SK-N-SH (cell line): ENCODE measurements at regions not wholly inside any gene's neighbourhood (a gene's known extent, or its start where the extent isn't known, plus 50 kb on each side); places are given as distances from the start of the nearest gene placed in this dataset.

Source experiments
- CTCF ChIA-PET: fragments of 300-600, 350-600 bp; formaldehyde crosslinking; extraction: SDS; loops from one replicate; lab custom pipeline; 2021; lab: Yijun Ruan, JAX
- POLR2A ChIA-PET: fragments of 350-600 bp; sonication (Branson Sonifier 250); formaldehyde crosslinking; extraction: SDS; loops from one replicate; lab custom pipeline; 2020; ENCODE audit warnings: antibody characterized with exemption, inconsistent platforms; lab: Yijun Ruan, JAX
- DNase-seq: peaks from one replicate; pipeline ENCODE4 v3.0.0; 2012
- H2AFZ ChIP-seq: fragments of 200-600 bp; sonication (generic); 2 replicates; pipeline ENCODE4 v1.8.1; 2016; ENCODE audit warnings: antibody characterized with exemption, mild to moderate bottlenecking, low read depth
- H3F3A ChIP-seq: fragments of 200-600 bp; sonication (generic); replicated peaks from 2 replicates; pipeline ENCODE3; 2016; ENCODE audit warnings: antibody characterized with exemption, mild to moderate bottlenecking; ENCODE audit not compliant: insufficient read depth
- H3K27ac ChIP-seq, 2 experiments: fragments of 200-500 bp in 1 of 2; fragments of 200-600 bp in 1 of 2; sonication (Bioruptor generic) in 1 of 2; sonication (generic), shearing (Covaris generic) in 1 of 2; 2 replicates each; pipeline versions ENCODE4 v1.5.1 to v1.6.1; 2014 to 2016; ENCODE audit warnings: low read depth in 2 of 2, inconsistent platforms in 1 of 2, low read length in 1 of 2, mild to moderate bottlenecking in 1 of 2, mixed read lengths in 1 of 2
- H3K27me3 ChIP-seq: fragments of 200-600 bp; sonication (generic), shearing (Covaris generic); 2 replicates; pipeline ENCODE4 v1.6.1; 2016; ENCODE audit warnings: mixed run types; ENCODE audit not compliant: insufficient read depth
- H3K36me3 ChIP-seq, 2 experiments: fragments of 200-500 bp in 1 of 2; fragments of 200-600 bp in 1 of 2; sonication (Bioruptor generic) in 1 of 2; sonication (generic) in 1 of 2; replicated peaks in 1 of 2; 2 replicates each; pipeline versions ENCODE3 to v1.5.1; 2014 to 2016; ENCODE audit warnings: low read length in 1 of 2, mild to moderate bottlenecking in 1 of 2; ENCODE audit not compliant: insufficient read depth in 2 of 2, control insufficient read depth in 1 of 2
- H3K4me1 ChIP-seq, 2 experiments: fragments of 200-500 bp in 1 of 2; fragments of 200-600 bp in 1 of 2; sonication (Bioruptor generic) in 1 of 2; sonication (generic), shearing (Covaris generic) in 1 of 2; 2 replicates each; pipeline versions ENCODE4 v1.5.1 to v1.6.1; 2014 to 2016; ENCODE audit warnings: low read depth in 1 of 2, low read length in 1 of 2, mixed run types in 1 of 2; ENCODE audit not compliant: insufficient read depth in 2 of 2, control insufficient read depth in 1 of 2
- H3K4me2 ChIP-seq: fragments of 200-600 bp; sonication (generic), shearing (Covaris generic); 2 replicates; pipeline ENCODE4 v1.6.1; 2017; ENCODE audit warnings: mixed run types
- H3K4me3 ChIP-seq, 2 experiments: fragments of 200-500 bp in 1 of 2; fragments of 200-600 bp in 1 of 2; sonication (Bioruptor generic) in 1 of 2; sonication (generic), shearing (Covaris generic) in 1 of 2; 2 replicates each; pipeline versions ENCODE4 v1.5.1 to v1.8.1; 2014 to 2016; ENCODE audit warnings: low read depth in 2 of 2, inconsistent platforms in 1 of 2, low read length in 1 of 2, mild to moderate bottlenecking in 1 of 2, mixed read lengths in 1 of 2, moderate library complexity in 1 of 2
- H3K79me2 ChIP-seq: fragments of 200-600 bp; sonication (generic); 2 replicates; pipeline ENCODE4 v1.8.1; 2017; ENCODE audit warnings: mild to moderate bottlenecking; ENCODE audit not compliant: insufficient read depth
- H3K9ac ChIP-seq: fragments of 200-600 bp; sonication (generic); 2 replicates; pipeline ENCODE4 v1.6.1; 2017; ENCODE audit warnings: mixed run types
- H3K9me2 ChIP-seq: fragments of 200-600 bp; sonication (generic); 2 replicates; pipeline ENCODE4 v1.6.1; 2017; ENCODE audit warnings: mixed run types
- H3K9me3 ChIP-seq: fragments of 200-600 bp; sonication (generic); 2 replicates; pipeline ENCODE4 v1.6.1; 2017; ENCODE audit warnings: mixed run types, mild to moderate bottlenecking, moderate library complexity
- H4K20me1 ChIP-seq: fragments of 200-600 bp; sonication (generic); 2 replicates; pipeline ENCODE4 v1.6.1; 2017; ENCODE audit warnings: mild to moderate bottlenecking, mixed run types; ENCODE audit not compliant: insufficient read depth
- CHD2 ChIP-seq: fragments of 150-350 bp; IDR thresholded peaks from 2 replicates; pipeline ENCODE4 v1.6.1; 2018; ENCODE audit warnings: low read length; ENCODE audit not compliant: partially characterized antibody
- EP300 ChIP-seq, 2 experiments: IDR thresholded peaks; 2 replicates each; pipeline versions ENCODE4 v1.4.0 to v1.6.1; 2012; ENCODE audit warnings: borderline replicate concordance in 1 of 2, low read depth in 1 of 2, low read length in 1 of 2
- FOXM1 ChIP-seq: IDR thresholded peaks from 2 replicates; pipeline ENCODE4 v1.4.0; 2012; ENCODE audit warnings: low read depth, mild to moderate bottlenecking
- GABPA ChIP-seq: IDR thresholded peaks from 2 replicates; pipeline ENCODE4 v1.4.0; 2012; ENCODE audit warnings: low read depth, mild to moderate bottlenecking
- MXI1 ChIP-seq: IDR thresholded peaks from 2 replicates; pipeline ENCODE4 v1.6.1; 2012; ENCODE audit warnings: mild to moderate bottlenecking, low read depth, low read length, improper control_type of control experiment
- POLR2AphosphoS5 ChIP-seq: IDR thresholded peaks from 2 replicates; pipeline ENCODE4 v1.6.1; 2012; ENCODE audit warnings: low read depth, low read length
- RCOR1 ChIP-seq: fragments of 150-350 bp; IDR thresholded peaks from 2 replicates; pipeline ENCODE4 v1.6.1; 2017; ENCODE audit warnings: antibody characterized with exemption, low read length
- RFX5 ChIP-seq: IDR thresholded peaks from 2 replicates; pipeline ENCODE4 v1.6.1; 2012; ENCODE audit warnings: mild to moderate bottlenecking, improper control_type of control experiment, low read length
- RXRA ChIP-seq: IDR thresholded peaks from 2 replicates; pipeline ENCODE4 v1.4.0; 2012; ENCODE audit warnings: low read depth, mild to moderate bottlenecking, borderline replicate concordance
- SMC3 ChIP-seq: IDR thresholded peaks from 2 replicates; pipeline ENCODE4 v1.6.1; 2012; ENCODE audit warnings: low read depth, low read length, improper control_type of control experiment
- TCF12 ChIP-seq: IDR thresholded peaks from 2 replicates; pipeline ENCODE4 v1.4.0; 2012
- YY1 ChIP-seq: IDR thresholded peaks from 2 replicates; pipeline ENCODE4 v1.4.0; 2012; ENCODE audit warnings: low read depth, mild to moderate bottlenecking
- ZBTB33 ChIP-seq: IDR thresholded peaks from 2 replicates; pipeline ENCODE4 v1.4.0; 2012; ENCODE audit warnings: low read depth, borderline replicate concordance
- WGBS: methylation state at CpG from one replicate; pipeline ENCODE4 v1.1.6; 2017; ENCODE audit warnings: low lambda C conversion rate; 5-methylcytosine and 5-hydroxymethylcytosine counted together

GRCh38 chr2:22497064-22497463, 887.9 kb upstream of the KLHL29 start:
- Histone ChIP-seq H3K4me2 (no peak overlapping the region), H3K9me2 (no peaks in the 10 kb centered on the region), H2AFZ (no peak overlapping the region), H3K4me1 (no peaks in the 10 kb centered on the region), H3K27me3 (no peaks in the 10 kb centered on the region), H3K27ac (no peak overlapping the region), H3K79me2 (no peaks in the 10 kb centered on the region), H3K36me3 (no peaks in the 10 kb centered on the region), H3F3A (no peaks in the 10 kb centered on the region), H3K9me3 (no peaks in the 10 kb centered on the region), H4K20me1 (no peaks in the 10 kb centered on the region), H3K9ac (no peak overlapping the region), H3K4me3 (no peak overlapping the region)
- DNase-seq, result no peak
- TF ChIP-seq EP300 (IDR thresholded peaks at IDR 0.05; ENCODE audit: borderline replicate concordance in 1 of 2, low read depth in 1 of 2, low read length in 1 of 2), result no peak
- no peak for TF ChIP-seq TCF12
- TF ChIP-seq MXI1, result no peak
- TF ChIP-seq SMC3, result no peak
- TF ChIP-seq ZBTB33, result no peak
- no peak for TF ChIP-seq POLR2AphosphoS5
- TF ChIP-seq GABPA, result no peak
- no peak for TF ChIP-seq RCOR1
- POLR2A ChIA-PET, result no interaction called here
- CTCF ChIA-PET, result no interaction called here
- WGBS, result 6% methylated on average over 1 of the region's 1 CpG

GRCh38 chr2:22497789-22498188, 887.2 kb upstream of the KLHL29 start:
- Histone ChIP-seq H3K79me2 (no peaks in the 10 kb centered on the region), H3K9me3 (no peaks in the 10 kb centered on the region)
- CTCF ChIA-PET, result interaction anchor here (1.2 kb wide), 1 partner anchor 853 kb away, joined by 3 read pairs; no protein-coding TSS in a partner anchor
- no peak for TF ChIP-seq RFX5
- TF ChIP-seq EP300 (IDR thresholded peaks at IDR 0.05; ENCODE audit: borderline replicate concordance in 1 of 2, low read depth in 1 of 2, low read length in 1 of 2), result no peak
- TF ChIP-seq, all 33 proteins: peak for 0
- Histone ChIP-seq H3K9me2 (no peaks in the 10 kb centered on the region), H2AFZ (no peak overlapping the region), H4K20me1 (no peaks in the 10 kb centered on the region), H3K9ac (no peak overlapping the region), H3K4me1 (no peaks in the 10 kb centered on the region), H3F3A (no peaks in the 10 kb centered on the region), H3K27ac (no peak overlapping the region), H3K4me3 (no peak overlapping the region), H3K4me2 (no peak overlapping the region), H3K27me3 (no peaks in the 10 kb centered on the region), H3K36me3 (no peaks in the 10 kb centered on the region)
- WGBS, result 33% methylated on average over 3 of the region's 3 CpGs
- no peak for DNase-seq
- POLR2A ChIA-PET, result no interaction called here

GRCh38 chr2:22499082-22499839, 885.7 kb upstream of the KLHL29 start:
- Histone ChIP-seq H3K9ac (no peak overlapping the region), H3K4me3 (no peak overlapping the region), H3K9me2 (no peaks in the 10 kb centered on the region), H3K9me3 (no peaks in the 10 kb centered on the region), H3K36me3 (no peaks in the 10 kb centered on the region), H3K4me1 (no peaks in the 10 kb centered on the region), H3K27me3 (no peaks in the 10 kb centered on the region), H2AFZ (no peak overlapping the region)
- ChIA-PET CTCF (interaction anchor here (0.7 to 1.3 kb wide), 4 partner anchors 15 to 852 kb away, joined by 3 to 4 read pairs (median 4); no protein-coding TSS in a partner anchor), POLR2A (no interaction called here)
- 28% methylated on average over 4 of the region's 4 CpGs for WGBS
- no peak for TF ChIP-seq CHD2
- no peak for TF ChIP-seq FOXM1
- TF ChIP-seq YY1, result no peak
- TF ChIP-seq RXRA, result no peak
- TF ChIP-seq, all 33 proteins: peak for 0
- no peaks in the 10 kb centered on the region for H3F3A ChIP-seq
- H3K79me2 ChIP-seq, result no peaks in the 10 kb centered on the region
- H3K27ac ChIP-seq, result no peak overlapping the region
- DNase-seq, result no peak
- H4K20me1 ChIP-seq, result no peaks in the 10 kb centered on the region
- H3K4me2 ChIP-seq, result no peak overlapping the region
